Spleen (tissue), 11 donors: ENCODE measurements at regions not wholly inside any gene's neighbourhood (a gene's known extent, or its start where the extent isn't known, plus 50 kb on each side); places are given as distances from the start of the nearest gene placed in this dataset.

Source experiments
- DNase-seq: peaks from one replicate; pipeline ENCODE4 v3.0.0-alpha.2; 2020
- H3K27ac ChIP-seq, 8 donors: fragments of 200-600 bp; sonication (generic) in 7 of 8; 1 replicate in 4 of 8; 2 replicates in 4 of 8; pipeline versions ENCODE4 v1.5.0 to v1.8.0; 2016 to 2021; ENCODE audit warnings: inconsistent platforms in 4 of 8, mild to moderate bottlenecking in 4 of 8, moderate library complexity in 1 of 8
- H3K27me3 ChIP-seq, 7 donors: fragments of 200-600 bp; sonication (generic) in 6 of 7; replicated peaks in 1 of 7; 1 replicate in 4 of 7; 2 replicates in 3 of 7; pipeline versions ENCODE4 v1.5.0 to v1.8.0; 2016 to 2021; ENCODE audit warnings: inconsistent platforms in 3 of 7, mild to moderate bottlenecking in 1 of 7
- H3K36me3 ChIP-seq, 6 donors: fragments of 200-600 bp; sonication (generic) in 5 of 6; 1 replicate in 4 of 6; 2 replicates in 2 of 6; pipeline versions ENCODE4 v1.5.0 to v1.8.0; 2016 to 2021; ENCODE audit warnings: inconsistent platforms in 2 of 6
- H3K4me1 ChIP-seq, 6 donors: fragments of 200-600 bp; sonication (generic) in 5 of 6; 1 replicate in 3 of 6; 2 replicates in 3 of 6; pipeline versions ENCODE4 v1.5.0 to v1.8.0; 2016 to 2021; ENCODE audit warnings: inconsistent platforms in 3 of 6
- H3K4me3 ChIP-seq, 8 donors: fragments of 200-600 bp; sonication (generic) in 7 of 8; 1 replicate in 4 of 8; 2 replicates in 4 of 8; pipeline versions ENCODE4 v1.5.0 to v1.8.0; 2016 to 2021; ENCODE audit warnings: inconsistent platforms in 4 of 8, mild to moderate bottlenecking in 4 of 8, moderate library complexity in 2 of 8
- H3K9me3 ChIP-seq, 8 donors: fragments of 200-600 bp; sonication (generic) in 7 of 8; 1 replicate in 4 of 8; 2 replicates in 4 of 8; pipeline versions ENCODE4 v1.5.0 to v1.8.0; 2016 to 2021; ENCODE audit warnings: inconsistent platforms in 4 of 8
- POLR2A ChIP-seq, 3 donors: fragments of 450-650 bp; IDR thresholded peaks; one replicate each; pipeline ENCODE4 v1.5.1; 2017; ENCODE audit warnings: antibody characterized with exemption in 3 of 3, mild to moderate bottlenecking in 1 of 3
- POLR2AphosphoS5 ChIP-seq, 3 donors: sonication (generic); formaldehyde crosslinking; IDR thresholded peaks; one replicate each; pipeline ENCODE4 v1.5.1; 2017; ENCODE audit warnings: antibody characterized with exemption in 3 of 3
- WGBS, 5 donors: extraction: QIAGEN DNeasy Blood & Tissue Kit in 3 of 5; methylation state at CpG; one replicate each; pipeline versions ENCODE4 v1.1.5 to v1.1.7; 2013 to 2018; 5-methylcytosine and 5-hydroxymethylcytosine counted together
- intact Hi-C: fragments of 100-400 bp; cut with DNase I; formaldehyde crosslinking; loops from one replicate; pipeline ENCODE4 v1.15.0; 2023; ENCODE audit warnings: low total_unique reads
- TF ChIP-seq, protein P1 (sequence below), 11 experiments: fragments of 200-600 bp in 7 of 11; fragments of 450-650 bp in 4 of 11; sonication (generic) in 4 of 11; IDR thresholded peaks in 8 of 11; conservative IDR thresholded peaks in 3 of 11; 1 replicate in 7 of 11; 2 replicates in 4 of 11; pipeline versions ENCODE4 v1.4.0 to v1.8.0; 2016 to 2021; ENCODE audit warnings: antibody characterized with exemption in 11 of 11, inconsistent platforms in 4 of 11, mild to moderate bottlenecking in 1 of 11
- donor health status: healthy with polysubstance abuse.
- donor health status: DM: no; HTN: no; CAD: no; lungs with moderate emphysema.
- donor health status: DM: no; HTN: no; CAD: no.
- donor health status: Bipolar disorder and iron deficiency.
- donor health status: healthy.
- donor health status: DM: no; HTN: no; CAD: no.
- donor health status: DM: yes; HTN: yes; CAD: no.

DNA sequence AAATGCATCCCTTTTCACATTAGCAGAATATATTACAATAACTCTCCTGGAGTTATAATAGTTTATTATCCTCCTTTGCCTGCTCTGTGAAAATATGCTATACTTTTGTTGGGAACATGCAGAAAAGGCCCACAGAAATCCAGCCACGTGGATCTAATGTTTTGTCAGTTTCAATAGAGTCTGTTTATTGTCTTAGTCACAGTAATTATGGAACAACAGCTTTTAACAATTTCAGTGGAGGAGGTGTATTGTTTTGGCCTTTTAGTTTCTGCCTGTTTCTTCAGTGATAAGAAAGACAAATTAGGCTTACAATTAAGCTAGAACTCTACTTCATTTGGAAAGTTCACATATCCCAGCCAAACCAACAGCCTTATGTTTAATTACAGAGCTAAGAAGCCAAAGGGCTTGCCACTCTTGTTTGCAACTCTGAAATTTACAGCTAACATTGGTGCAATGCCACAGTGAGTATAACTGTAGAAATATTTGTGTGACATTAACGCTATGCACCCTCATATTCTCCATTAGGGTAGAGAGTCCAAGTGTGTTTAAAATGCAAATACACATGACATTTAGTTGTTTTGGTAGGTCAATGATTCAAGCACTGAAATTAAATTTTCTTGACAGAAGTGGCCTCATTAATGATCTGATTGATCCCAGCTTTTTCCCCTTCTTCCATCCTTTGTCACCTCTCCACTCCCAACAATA is 175.8 kb downstream of the USP46 start:
- Histone ChIP-seq H3K4me3 (no peak overlapping the region), H3K27me3 (no peaks in the 10 kb centered on the region), H3K27ac (no peak overlapping the region), H3K36me3 (no peaks in the 10 kb centered on the region), H3K4me1 (no peaks in the 10 kb centered on the region), H3K9me3 (no peaks in the 10 kb centered on the region)
- 41 to 49% (median 44%) methylated on average over 2 of the region's 2 CpGs for WGBS, 5 donors
- no peak for TF ChIP-seq POLR2AphosphoS5 (IDR thresholded peaks at IDR 0.05)
- TF ChIP-seq, protein P1, sequence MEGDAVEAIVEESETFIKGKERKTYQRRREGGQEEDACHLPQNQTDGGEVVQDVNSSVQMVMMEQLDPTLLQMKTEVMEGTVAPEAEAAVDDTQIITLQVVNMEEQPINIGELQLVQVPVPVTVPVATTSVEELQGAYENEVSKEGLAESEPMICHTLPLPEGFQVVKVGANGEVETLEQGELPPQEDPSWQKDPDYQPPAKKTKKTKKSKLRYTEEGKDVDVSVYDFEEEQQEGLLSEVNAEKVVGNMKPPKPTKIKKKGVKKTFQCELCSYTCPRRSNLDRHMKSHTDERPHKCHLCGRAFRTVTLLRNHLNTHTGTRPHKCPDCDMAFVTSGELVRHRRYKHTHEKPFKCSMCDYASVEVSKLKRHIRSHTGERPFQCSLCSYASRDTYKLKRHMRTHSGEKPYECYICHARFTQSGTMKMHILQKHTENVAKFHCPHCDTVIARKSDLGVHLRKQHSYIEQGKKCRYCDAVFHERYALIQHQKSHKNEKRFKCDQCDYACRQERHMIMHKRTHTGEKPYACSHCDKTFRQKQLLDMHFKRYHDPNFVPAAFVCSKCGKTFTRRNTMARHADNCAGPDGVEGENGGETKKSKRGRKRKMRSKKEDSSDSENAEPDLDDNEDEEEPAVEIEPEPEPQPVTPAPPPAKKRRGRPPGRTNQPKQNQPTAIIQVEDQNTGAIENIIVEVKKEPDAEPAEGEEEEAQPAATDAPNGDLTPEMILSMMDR (IDR thresholded peaks at IDR 0.05 in 8 of 11, conservative IDR thresholded peaks at IDR 0.05 in 3 of 11) = no peak
- no peak for TF ChIP-seq POLR2A (IDR thresholded peaks at IDR 0.05)
- DNase-seq = no peak
- intact Hi-C loops = no loop called here

DNA sequence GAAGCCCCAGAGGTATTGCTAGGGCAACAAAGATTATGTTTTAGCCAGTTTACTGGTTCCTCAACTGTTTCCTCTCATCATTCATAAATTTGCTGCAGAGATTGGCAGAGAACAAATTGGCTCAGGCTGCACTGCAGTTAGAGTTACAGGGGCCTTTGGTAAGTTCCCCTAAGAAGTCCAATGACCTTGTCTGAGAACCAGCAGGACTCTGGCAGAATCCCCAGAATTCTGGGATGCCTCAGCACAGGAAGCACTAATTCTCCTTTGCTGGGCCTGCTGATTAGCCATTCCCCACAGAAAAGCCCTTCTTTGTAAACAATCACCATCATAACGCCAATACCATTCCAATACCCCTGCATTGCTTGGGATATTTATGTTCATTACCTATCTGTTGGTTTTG is 151.3 kb downstream of the USP46 start:
- H3K4me3 ChIP-seq = no peak overlapping the region
- H3K27me3 ChIP-seq = no peaks in the 10 kb centered on the region
- H3K9me3 ChIP-seq = no peaks in the 10 kb centered on the region
- H3K27ac ChIP-seq = no peak overlapping the region
- DNase-seq = no peak
- intact Hi-C loops = no loop called here
- WGBS, 5 donors = 55 to 84% (median 75%) methylated on average over 1 of the region's 1 CpG
- TF ChIP-seq, protein P1 (IDR thresholded peaks at IDR 0.05 in 8 of 11, conservative IDR thresholded peaks at IDR 0.05 in 3 of 11) = no peak
- TF ChIP-seq POLR2AphosphoS5 (IDR thresholded peaks at IDR 0.05) (no peak), POLR2A (IDR thresholded peaks at IDR 0.05) (no peak)
- no peaks in the 10 kb centered on the region for H3K36me3 ChIP-seq
- no peaks in the 10 kb centered on the region for H3K4me1 ChIP-seq

DNA sequence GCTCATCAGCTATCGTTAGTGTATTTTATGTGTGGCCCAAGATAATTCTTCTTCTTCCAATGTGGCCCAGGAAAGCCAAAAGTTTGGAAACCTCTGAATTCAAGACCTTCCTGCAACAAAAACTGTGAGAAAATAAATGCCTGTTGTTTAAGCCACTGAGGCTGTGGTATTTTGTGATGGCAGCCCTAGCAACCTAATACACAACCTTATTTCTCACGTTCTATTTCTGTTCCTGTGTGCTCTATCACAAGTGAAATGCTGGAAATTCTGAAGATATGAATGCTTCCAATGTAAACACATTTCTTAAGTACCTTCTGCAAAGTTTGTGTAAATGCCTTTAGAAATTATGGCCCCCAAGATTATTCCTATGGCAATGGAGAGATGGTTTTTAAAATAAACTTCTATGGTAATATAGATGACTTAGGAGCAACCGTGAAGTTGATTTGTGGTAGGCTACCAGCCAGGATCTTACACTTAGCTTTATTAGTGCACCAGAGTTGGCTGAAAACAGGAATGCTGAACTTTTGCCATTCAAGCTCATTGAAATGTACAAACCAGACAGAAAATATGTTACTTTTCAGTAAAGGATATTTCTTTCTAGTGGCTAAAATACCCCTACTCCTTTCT is 148.0 kb downstream of the USP46 start:
- no peak overlapping the region for H3K4me3 ChIP-seq
- no peaks in the 10 kb centered on the region for H3K36me3 ChIP-seq
- DNase-seq = no peak
- no peaks in the 10 kb centered on the region for H3K27me3 ChIP-seq
- no peak for TF ChIP-seq POLR2A (IDR thresholded peaks at IDR 0.05)
- TF ChIP-seq POLR2AphosphoS5 (IDR thresholded peaks at IDR 0.05) = no peak
- TF ChIP-seq, protein P1 (IDR thresholded peaks at IDR 0.05 in 8 of 11, conservative IDR thresholded peaks at IDR 0.05 in 3 of 11) = no peak
- H3K4me1 ChIP-seq = no peaks in the 10 kb centered on the region
- intact Hi-C loops = no loop called here
- H3K27ac ChIP-seq = no peak overlapping the region
- 75 to 85% (median 82%) methylated on average over 3 of the region's 3 CpGs for WGBS, 5 donors
- H3K9me3 ChIP-seq = no peaks in the 10 kb centered on the region

DNA sequence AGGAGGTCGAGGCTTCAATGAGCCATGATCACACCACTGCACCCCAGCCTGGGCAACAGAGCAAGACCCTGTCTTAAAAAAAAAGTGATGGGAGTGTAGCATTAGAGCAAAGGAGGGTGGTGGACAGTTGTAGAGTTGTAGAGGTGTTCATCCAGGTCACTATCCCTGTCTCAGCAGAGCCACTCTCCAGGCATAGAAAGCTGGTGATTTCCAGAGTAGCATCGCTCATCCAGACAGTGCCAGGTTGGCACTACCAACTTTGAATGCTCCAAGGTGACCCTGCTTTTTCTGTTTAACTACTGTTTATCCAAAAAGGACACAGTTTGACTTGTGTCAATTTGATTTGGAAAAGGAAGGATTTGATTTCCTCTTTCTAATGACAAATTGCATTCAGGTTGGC is 147.3 kb downstream of the USP46 start:
- WGBS, 5 donors = 65 to 80% (median 78%) methylated on average over 2 of the region's 2 CpGs
- H3K36me3 ChIP-seq = no peaks in the 10 kb centered on the region
- no peak for DNase-seq
- no peak overlapping the region for H3K27ac ChIP-seq
- H3K4me1 ChIP-seq = no peaks in the 10 kb centered on the region
- TF ChIP-seq, protein P1 (IDR thresholded peaks at IDR 0.05 in 8 of 11, conservative IDR thresholded peaks at IDR 0.05 in 3 of 11) = no peak
- TF ChIP-seq POLR2A (IDR thresholded peaks at IDR 0.05) (no peak), POLR2AphosphoS5 (IDR thresholded peaks at IDR 0.05) (no peak)
- no peaks in the 10 kb centered on the region for H3K27me3 ChIP-seq
- H3K4me3 ChIP-seq = no peak overlapping the region
- H3K9me3 ChIP-seq = no peaks in the 10 kb centered on the region
- intact Hi-C loops = no loop called here
